GM19372 (cell line): ENCODE measurements at regions not wholly inside any gene's neighbourhood (a gene's known extent, or its start where the extent isn't known, plus 50 kb on each side); places are given as distances from the start of the nearest gene placed in this dataset.
"Not testable (repeated sequence)": the region's sequence is repeated elsewhere in the genome, so short reads cannot be mapped to it uniquely, and the experiment has no call there.

Experiments
- ATAC-seq: cut with Tn5 transposase; IDR thresholded peaks from one replicate; pipeline ENCODE4 v1.9.1; 2021; ENCODE audit warnings: mild to moderate bottlenecking, low read depth, moderate library complexity; ENCODE audit not compliant: unreplicated experiment

DNA sequence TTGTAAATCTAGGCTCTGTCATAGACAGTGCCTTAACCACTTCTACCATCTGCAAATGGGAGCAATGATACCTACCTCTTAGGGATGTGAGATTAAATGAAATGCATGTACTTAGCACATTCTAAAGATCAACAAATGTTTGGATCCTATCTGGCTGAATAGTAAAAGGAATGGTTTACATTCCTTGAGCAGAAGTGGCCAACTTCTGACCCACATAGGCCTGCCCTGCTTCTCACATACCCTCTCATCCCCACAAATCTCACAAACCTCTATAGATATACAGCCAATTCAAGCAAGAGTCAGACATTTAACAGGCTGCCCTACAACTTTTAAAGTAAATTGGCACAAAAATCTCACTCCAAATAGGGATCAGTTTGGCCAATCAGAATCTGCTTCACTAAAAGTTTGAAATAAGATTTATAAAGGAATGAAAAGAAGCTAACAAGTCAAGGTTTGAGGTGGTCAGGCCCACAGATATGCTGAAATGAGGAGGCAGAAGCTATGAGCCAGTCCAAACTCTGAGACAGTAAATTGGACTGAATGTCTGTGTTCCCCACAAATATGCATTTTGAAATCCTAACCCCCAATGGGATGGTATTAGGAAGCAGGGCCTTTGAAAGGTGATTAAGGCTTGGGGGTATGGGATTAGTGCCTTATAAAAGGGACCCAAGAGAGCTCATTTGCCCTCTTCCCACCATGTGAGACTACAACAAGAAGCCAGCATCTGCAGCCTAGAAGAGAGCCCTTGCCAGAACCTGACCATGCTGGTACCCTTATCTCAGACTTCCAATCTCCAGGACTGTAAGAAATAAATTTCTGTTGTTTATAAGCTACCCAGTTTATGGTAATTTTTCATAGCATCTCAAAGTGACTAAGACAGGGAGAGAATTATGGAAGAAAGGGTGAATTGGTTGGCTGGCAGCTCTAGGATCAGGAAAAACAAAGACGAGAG is 227.8 kb upstream of the RBMS1 start:
- ATAC-seq: no peak

- no peak for ATAC-seq
Measured at GRCh38 chr2:160726046-160726445, 232.4 kb upstream of the RBMS1 start.

DNA sequence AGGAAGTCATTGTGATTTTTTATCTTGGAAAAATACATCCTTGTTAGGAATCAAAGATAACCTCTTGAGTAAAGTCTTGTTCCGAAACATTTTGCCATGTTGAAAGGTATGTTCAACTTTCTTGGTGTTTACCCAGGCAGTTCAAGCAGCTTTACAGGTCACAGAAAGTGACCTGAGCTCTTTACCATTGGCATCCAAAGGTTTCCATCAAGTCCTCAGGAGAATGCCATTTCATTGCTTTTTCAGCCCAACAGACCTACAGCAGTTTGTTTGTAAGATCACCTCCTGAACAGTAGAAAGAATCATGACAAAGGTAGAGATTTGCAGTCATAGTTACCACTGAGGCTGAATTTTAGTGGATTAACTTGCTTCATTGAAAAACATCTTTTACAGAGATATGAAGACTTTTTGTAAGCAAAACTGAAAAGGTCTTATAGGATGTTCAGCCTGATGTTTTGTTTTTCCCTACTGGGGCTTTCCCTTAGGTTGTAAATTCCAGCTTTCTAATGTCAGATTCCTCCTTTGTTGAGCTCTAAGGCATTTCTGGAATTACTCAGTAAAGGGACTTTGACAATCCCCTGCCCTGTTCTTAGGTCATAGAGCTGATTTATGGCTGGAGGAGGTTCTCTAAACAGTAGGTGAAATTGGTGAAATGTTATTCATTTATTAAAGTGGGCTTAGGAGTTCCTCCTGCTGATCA is 236.8 kb upstream of the RBMS1 start:
- no peak for ATAC-seq

DNA sequence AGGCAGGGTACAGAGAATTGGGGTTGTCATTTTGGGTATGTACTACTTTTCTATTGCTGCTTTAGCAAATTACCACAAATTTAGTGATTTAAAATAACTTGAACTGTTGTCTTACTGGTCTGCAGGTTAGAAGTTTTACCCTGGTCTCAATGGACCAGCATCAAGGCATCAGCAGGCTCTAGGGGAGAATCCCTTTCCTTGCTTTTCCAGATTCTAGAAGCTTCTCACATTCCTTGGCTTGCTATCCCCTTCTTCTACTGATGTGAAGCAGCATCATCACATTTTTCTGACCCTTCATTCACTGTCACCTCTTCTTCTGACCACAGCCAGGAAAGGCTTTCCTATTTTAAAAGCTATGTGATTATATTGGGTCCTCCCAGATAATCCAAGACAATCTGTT is 237.8 kb upstream of the RBMS1 start:
- ATAC-seq: no peak

DNA sequence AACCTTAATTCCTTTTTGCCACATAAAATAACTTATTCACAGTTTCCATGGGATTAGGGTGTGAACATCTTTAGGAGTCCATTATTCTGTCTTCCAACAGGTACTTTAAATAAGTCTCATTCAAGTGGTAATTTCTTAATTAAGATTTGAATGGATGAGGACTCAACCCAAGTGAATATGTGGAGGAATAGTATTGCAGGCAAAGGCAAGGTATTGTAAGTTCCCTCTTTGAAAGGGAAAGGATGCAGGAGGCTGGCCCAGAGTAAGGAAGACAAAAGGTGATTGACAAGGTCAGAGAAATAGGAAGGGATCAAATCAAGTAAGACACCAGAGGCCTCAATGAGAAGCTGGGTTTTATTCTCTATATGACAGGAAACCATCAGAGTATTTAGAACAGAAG is 238.2 kb upstream of the RBMS1 start:
- no peak for ATAC-seq

GRCh38 chr2:160735696-160736095 is 242.1 kb upstream of the RBMS1 start:
- no peak for ATAC-seq

DNA sequence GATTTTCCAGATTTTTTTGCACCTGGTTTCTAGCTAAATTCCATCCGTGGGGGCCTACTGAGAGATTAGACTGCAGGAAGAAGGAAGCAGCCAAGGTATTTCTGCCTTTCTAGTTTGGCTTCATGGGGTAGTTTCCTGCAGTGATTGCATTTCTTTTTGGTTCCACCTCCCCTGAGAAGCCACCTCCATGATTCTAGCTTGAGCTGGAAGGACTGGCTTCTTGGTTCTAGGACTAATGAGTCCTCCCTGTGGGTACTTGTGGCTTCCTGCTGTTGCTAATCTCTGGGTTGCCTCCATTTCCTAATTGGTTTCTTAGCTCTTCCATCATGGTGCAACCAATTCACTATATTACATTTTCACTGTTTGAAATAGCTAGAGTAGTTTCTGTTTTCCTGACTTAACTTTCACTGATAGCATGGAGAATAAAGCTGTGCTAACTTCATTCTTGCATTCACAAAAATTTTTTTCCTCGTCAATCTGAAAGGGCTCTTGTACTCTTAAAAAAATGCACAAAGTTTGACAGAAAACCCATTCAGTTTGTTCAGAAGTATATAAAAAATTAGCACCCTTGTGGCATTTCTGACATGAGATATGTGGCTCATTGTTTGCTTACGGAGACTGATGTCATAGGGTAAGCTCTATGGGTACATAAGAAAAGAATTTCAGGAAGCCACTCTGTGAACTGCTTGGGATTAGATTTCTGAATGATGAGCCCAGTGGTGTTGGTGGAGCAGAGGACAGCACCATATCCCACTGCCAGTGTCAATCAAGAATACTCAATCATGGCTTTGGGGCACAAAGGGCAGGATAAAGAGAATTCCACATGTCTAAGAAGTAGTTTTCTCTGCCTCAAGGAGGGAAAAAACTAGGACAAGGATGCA is 242.8 kb upstream of the RBMS1 start:
- ATAC-seq: no peak

DNA sequence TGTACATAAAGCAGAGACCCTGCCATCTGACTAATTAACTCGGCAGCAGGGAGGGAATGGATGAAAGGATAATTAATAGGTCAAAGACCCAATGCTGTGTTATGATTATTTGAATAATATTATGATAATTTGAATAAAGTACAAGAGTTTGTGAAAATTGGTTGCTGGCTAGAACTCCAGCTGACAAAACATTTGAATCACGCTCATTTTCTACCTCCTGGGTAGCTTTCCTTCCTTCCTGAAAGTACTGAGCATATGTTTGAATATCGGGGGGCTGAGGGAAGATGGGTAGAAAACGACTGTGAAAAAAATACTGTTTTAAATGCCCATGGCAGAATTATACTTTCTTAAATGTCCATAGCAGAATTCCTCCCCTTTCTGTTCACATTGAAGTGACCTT is 243.6 kb upstream of the RBMS1 start:
- no peak for ATAC-seq

DNA sequence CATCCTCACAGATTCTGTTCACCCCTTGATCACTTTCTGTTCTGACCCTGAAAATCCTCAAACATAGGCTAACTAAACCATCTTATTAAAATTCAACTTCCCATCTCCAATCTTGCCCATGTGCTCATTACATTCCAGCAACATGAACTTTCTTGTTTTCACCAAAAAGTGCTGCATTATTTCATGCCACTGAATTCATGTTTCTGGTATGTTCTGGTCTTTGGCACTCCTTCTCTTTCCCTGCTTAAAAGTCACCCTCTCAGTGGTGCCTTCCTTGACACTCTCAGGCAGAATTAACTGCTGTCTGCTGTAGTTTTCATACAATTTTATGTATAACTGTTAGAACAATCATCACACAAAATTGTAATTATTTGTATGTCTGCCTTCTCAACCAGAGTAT is 247.7 kb upstream of the RBMS1 start:
- ATAC-seq: no peak

GRCh38 chr2:160741815-160742214 is 248.2 kb upstream of the RBMS1 start:
- ATAC-seq: no peak

- no peak for ATAC-seq
Measured at GRCh38 chr2:160742667-160743066, 249.1 kb upstream of the RBMS1 start.

DNA sequence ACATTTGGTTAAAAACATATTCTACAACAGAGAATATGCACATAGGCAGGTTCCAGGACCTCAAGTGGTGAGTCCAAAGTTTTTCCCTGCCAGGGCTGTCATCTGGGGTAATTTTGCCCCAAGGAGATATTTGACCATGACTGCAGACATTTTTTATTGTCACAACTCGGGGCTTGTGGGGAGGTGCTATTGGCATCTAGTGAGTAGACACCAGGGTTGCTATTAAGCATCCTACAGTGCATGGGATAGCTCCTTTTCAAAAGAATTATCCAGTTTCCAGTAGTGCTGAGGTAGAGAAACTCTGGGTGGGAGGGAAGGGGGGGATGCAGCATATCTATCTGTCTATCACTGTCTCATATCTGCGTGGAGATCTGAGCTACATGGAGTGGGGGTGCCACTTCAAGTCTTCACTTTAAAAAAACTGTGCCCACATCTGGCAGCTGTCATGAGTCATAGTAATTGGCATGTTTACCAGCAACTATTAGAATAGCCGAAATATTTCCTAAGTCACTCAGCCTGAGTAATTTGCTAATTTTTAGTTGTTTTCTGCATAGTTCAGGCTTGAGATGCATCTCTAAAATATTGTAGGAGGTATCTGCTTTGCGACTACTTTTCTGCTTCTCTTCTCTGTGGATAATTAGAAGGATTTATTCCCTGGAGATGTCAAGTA is 254.0 kb upstream of the RBMS1 start:
- ATAC-seq: no peak

DNA sequence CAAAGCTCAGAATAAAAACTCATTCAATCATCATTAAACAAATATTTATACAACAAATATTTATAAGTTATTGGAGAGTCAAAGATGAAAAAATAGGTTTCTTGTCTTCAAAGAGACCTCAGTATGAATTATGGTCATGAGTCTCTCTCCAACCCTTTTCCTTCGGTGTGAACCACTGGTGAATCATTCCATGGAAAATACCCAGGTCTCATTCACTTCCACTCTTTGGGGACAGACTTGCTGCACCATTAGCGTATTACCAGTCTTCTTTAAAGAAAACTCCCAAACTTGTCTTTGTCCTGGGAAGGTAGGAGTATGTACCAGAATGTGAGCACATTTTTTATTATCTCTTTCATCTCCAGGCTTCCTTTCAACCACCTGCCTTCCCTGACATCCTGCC is 257.4 kb upstream of the RBMS1 start:
- no peak for ATAC-seq

- no peak for ATAC-seq
Measured at GRCh38 chr2:160752475-160753330, 259.1 kb upstream of the RBMS1 start.

DNA sequence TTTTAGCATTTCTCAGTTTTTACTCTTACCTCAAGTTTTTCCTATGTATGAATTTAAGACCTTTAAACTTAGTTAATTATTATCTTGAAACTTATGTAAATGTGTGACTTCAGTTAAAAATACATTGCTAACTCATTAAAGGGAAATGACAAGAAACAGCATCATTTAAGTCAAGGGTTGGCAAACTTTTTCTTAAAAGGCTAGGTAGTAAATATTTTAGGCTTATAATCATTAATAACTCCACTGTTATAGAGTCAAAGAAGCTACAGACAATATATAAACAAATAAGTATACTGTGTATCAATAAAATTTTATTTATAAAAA is 259.7 kb upstream of the RBMS1 start:
- no peak for ATAC-seq

- no peak for ATAC-seq
Measured at GRCh38 chr2:160753960-160754359, 260.4 kb upstream of the RBMS1 start.

DNA sequence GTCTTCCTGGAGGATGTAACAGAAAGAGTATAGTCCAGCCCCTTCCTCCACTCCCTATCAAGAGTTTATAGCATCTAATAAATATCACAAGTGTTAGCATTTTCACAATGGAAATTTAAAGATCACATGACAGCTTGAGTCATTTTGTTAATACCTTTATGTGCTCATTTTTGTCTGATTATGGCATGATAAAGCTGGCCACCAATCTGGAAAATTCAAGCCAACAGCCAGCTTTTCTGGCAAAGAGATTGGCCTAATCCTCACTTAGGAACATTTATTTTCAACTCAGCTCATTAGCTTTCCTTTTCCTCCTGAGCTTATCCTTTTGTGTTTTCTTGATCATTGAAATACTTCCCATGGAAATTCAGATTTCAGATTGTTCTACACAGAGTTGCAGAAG is 262.9 kb upstream of the RBMS1 start:
- ATAC-seq: no peak

DNA sequence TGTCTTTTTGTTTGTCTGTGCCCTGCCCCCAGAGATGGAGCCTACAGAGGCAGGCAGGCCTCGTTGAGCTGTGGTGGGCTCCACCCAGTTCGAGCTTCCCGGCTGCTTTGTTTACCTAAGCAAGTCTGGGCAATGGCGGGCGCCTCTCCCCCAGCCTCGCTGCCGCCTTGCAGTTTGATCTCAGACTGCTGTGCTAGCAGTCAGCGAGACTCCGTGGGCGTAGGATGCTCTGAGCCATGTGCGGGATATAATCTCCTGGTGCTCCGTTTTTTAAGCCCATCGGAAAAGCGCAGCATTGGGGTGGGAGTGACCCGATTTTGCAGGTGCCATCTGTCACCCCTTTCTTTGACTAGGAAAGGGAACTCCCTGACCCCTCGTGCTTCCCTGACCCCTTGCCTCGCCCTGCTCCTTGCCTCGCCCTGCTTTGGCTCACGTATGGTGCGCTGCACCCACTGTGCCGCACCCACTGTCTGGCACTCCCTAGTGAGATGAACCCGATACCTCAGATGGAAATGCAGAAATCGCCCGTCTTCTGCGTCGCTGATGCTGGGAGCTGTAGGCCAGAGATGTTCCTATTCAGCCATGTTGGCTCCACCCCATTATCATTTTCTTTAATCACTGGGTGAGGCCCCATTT is 269.0 kb upstream of the RBMS1 start:
- not testable (repeated sequence) for ATAC-seq

- no peak for ATAC-seq
Measured at GRCh38 chr2:160783474-160783873, 289.9 kb upstream of the RBMS1 start.
